ENCODE measurements at regions not wholly inside any gene's neighbourhood (a gene's known extent, or its start where the extent isn't known, plus 50 kb on each side); places are given as distances from the start of the nearest gene placed in this dataset.

GRCh38 chr6:106897580-106897979 is 76.9 kb downstream of the CD24 start:
- CTCF ChIA-PET, result no interaction called here
- H3K27ac ChIP-seq, result no peak overlapping the region
- H3K36me3 ChIP-seq (ENCODE audit: low read depth), result no peaks in the 10 kb centered on the region
- no peak for DNase-seq
- no peaks in the 10 kb centered on the region for H4K20me1 ChIP-seq (ENCODE audit: insufficient read depth)
- intact Hi-C loops (cut with micrococcal nuclease; ENCODE audit: unreplicated experiment), result no loop called here
- H3K79me2 ChIP-seq (ENCODE audit: low read depth), result no peaks in the 10 kb centered on the region
- H3K9me2 ChIP-seq (ENCODE audit: insufficient read depth), result no peaks in the 10 kb centered on the region
- no peaks in the 10 kb centered on the region for H3K27me3 ChIP-seq (ENCODE audit: insufficient read depth, low read depth)
- BruUV-seq (replicated peaks), result no TSS peak
- no peak overlapping the region for H2AFZ ChIP-seq
- H3K4me1 ChIP-seq (replicated peaks; ENCODE audit: insufficient read depth), result no peaks in the 10 kb centered on the region
- no peak overlapping the region for H3K4me3 ChIP-seq
- H3K9me3 ChIP-seq (ENCODE audit: insufficient read depth, low read depth), result peaks cover 14% of the 10 kb centered on the region; the same call in 1 of the 2 replicates
- TF ChIP-seq, protein P1, sequence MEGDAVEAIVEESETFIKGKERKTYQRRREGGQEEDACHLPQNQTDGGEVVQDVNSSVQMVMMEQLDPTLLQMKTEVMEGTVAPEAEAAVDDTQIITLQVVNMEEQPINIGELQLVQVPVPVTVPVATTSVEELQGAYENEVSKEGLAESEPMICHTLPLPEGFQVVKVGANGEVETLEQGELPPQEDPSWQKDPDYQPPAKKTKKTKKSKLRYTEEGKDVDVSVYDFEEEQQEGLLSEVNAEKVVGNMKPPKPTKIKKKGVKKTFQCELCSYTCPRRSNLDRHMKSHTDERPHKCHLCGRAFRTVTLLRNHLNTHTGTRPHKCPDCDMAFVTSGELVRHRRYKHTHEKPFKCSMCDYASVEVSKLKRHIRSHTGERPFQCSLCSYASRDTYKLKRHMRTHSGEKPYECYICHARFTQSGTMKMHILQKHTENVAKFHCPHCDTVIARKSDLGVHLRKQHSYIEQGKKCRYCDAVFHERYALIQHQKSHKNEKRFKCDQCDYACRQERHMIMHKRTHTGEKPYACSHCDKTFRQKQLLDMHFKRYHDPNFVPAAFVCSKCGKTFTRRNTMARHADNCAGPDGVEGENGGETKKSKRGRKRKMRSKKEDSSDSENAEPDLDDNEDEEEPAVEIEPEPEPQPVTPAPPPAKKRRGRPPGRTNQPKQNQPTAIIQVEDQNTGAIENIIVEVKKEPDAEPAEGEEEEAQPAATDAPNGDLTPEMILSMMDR (conservative IDR thresholded peaks at IDR 0.05), result no peak
- no peak for TF ChIP-seq EZH2 (IDR thresholded peaks at IDR 0.05; ENCODE audit: low read depth)
- POLR2A ChIA-PET (ENCODE audit: unreplicated experiment), result no interaction called here
- no peaks in the 10 kb centered on the region; the same call in 1 of the 2 replicates for H3F3A ChIP-seq (ENCODE audit: insufficient read depth, low read depth)
- H3K4me2 ChIP-seq, result no peak overlapping the region

- Histone ChIP-seq H3K27me3 (ENCODE audit: insufficient read depth, low read depth) (no peaks in the 10 kb centered on the region), H3K36me3 (ENCODE audit: low read depth) (no peaks in the 10 kb centered on the region), H3K9me2 (ENCODE audit: insufficient read depth) (no peaks in the 10 kb centered on the region), H2AFZ (no peak overlapping the region), H3K4me1 (replicated peaks; ENCODE audit: insufficient read depth) (no peaks in the 10 kb centered on the region), H4K20me1 (ENCODE audit: insufficient read depth) (no peaks in the 10 kb centered on the region), H3K9me3 (ENCODE audit: insufficient read depth, low read depth) (peaks cover 9% of the 10 kb centered on the region; the same call in 1 of the 2 replicates), H3K4me2 (no peak overlapping the region), H3F3A (ENCODE audit: insufficient read depth, low read depth) (no peaks in the 10 kb centered on the region; the same call in 1 of the 2 replicates), H3K27ac (no peak overlapping the region), H3K79me2 (ENCODE audit: low read depth) (no peaks in the 10 kb centered on the region), H3K4me3 (no peak overlapping the region)
- no TSS peak for BruUV-seq (replicated peaks)
- DNase-seq, result no peak
- POLR2A ChIA-PET (ENCODE audit: unreplicated experiment), result interaction anchor here (0.7 kb wide), 1 partner anchor 387 kb away, joined by 3 read pairs; no protein-coding TSS in a partner anchor
- CTCF ChIA-PET, result no interaction called here
- TF ChIP-seq, protein P1 (conservative IDR thresholded peaks at IDR 0.05), result no peak
- intact Hi-C loops (cut with micrococcal nuclease; ENCODE audit: unreplicated experiment), result no loop called here
These were observed 78.9 kb downstream of the CD24 start for GRCh38 chr6:106895703-106896040.

GRCh38 chr6:106894978-106895702 is 79.4 kb downstream of the CD24 start:
- no TSS peak for BruUV-seq (replicated peaks)
- Histone ChIP-seq H3K9me3 (ENCODE audit: insufficient read depth, low read depth) (peaks cover 9% of the 10 kb centered on the region; the same call in 1 of the 2 replicates), H3F3A (ENCODE audit: insufficient read depth, low read depth) (no peaks in the 10 kb centered on the region; the same call in 1 of the 2 replicates), H3K36me3 (ENCODE audit: low read depth) (no peaks in the 10 kb centered on the region), H2AFZ (no peak overlapping the region), H3K27me3 (ENCODE audit: insufficient read depth, low read depth) (no peaks in the 10 kb centered on the region), H4K20me1 (ENCODE audit: insufficient read depth) (no peaks in the 10 kb centered on the region), H3K4me2 (no peak overlapping the region), H3K4me1 (replicated peaks; ENCODE audit: insufficient read depth) (no peaks in the 10 kb centered on the region), H3K9me2 (ENCODE audit: insufficient read depth) (no peaks in the 10 kb centered on the region), H3K79me2 (ENCODE audit: low read depth) (no peaks in the 10 kb centered on the region), H3K4me3 (no peak overlapping the region), H3K27ac (no peak overlapping the region)
- intact Hi-C loops (cut with micrococcal nuclease; ENCODE audit: unreplicated experiment), result no loop called here
- ChIA-PET CTCF (no interaction called here), POLR2A (ENCODE audit: unreplicated experiment) (interaction anchor here (0.7 kb wide), 1 partner anchor 386 kb away, joined by 3 read pairs; no protein-coding TSS in a partner anchor)
- DNase-seq, result peak in 1 of 2 experiments; percentile 68
- TF ChIP-seq, protein P1 (conservative IDR thresholded peaks at IDR 0.05), result no peak
- TF ChIP-seq EZH2 (IDR thresholded peaks at IDR 0.05; ENCODE audit: low read depth), result no peak

Measured in PC-9 (cell line).